Thyroid gland (tissue), 4 donors: ENCODE measurements at regions not wholly inside any gene's neighbourhood (a gene's known extent, or its start where the extent isn't known, plus 50 kb on each side); places are given as distances from the start of the nearest gene placed in this dataset.

Experiments
- CTCF ChIP-seq, 6 experiments: fragments of 200-600 bp in 3 of 6; fragments of 450-650 bp in 3 of 6; sonication (generic) in 3 of 6; IDR thresholded peaks; one replicate each; pipeline ENCODE4 v1.5.1; 2016 to 2019; ENCODE audit warnings: antibody characterized with exemption in 6 of 6, mild to moderate bottlenecking in 2 of 6, inconsistent platforms in 1 of 6, moderate library complexity in 1 of 6
- POLR2A ChIP-seq, 2 donors: fragments of 450-650 bp; IDR thresholded peaks; one replicate each; pipeline ENCODE4 v1.6.1; 2017; ENCODE audit warnings: antibody characterized with exemption in 2 of 2, mild to moderate bottlenecking in 2 of 2, moderate library complexity in 1 of 2

GRCh38 chr9:75685062-75685461 lies 205.4 kb upstream of the PCSK5 start:
- TF ChIP-seq CTCF (IDR thresholded peaks at IDR 0.05) (no peak), POLR2A (IDR thresholded peaks at IDR 0.05) (no peak)
